DMS79 treated with DMSO at 0.1 percent for 48 hours (cell line): ENCODE measurements at regions not wholly inside any gene's neighbourhood (a gene's known extent, or its start where the extent isn't known, plus 50 kb on each side); places are given as distances from the start of the nearest gene placed in this dataset.
"Not testable (repeated sequence)": the region's sequence is repeated elsewhere in the genome, so short reads cannot be mapped to it uniquely, and the experiment has no call there.

ENCODE experiments used
- DNase-seq: peaks from one replicate; lab custom pipeline; 2025; lab: John Stamatoyannopoulos, UW

- no peak for DNase-seq
Observed at GRCh38 chrX:150213481-150214030, 149.6 kb upstream of the MAMLD1 start.

- DNase-seq, result not testable (repeated sequence)
Observed at GRCh38 chrX:150216000-150216399, 147.1 kb upstream of the MAMLD1 start.

- no peak for DNase-seq
Observed at GRCh38 chrX:150216716-150217115, 146.4 kb upstream of the MAMLD1 start.

GRCh38 chrX:150217609-150218008 lies 145.5 kb upstream of the MAMLD1 start:
- no peak for DNase-seq

- no peak for DNase-seq
Observed at GRCh38 chrX:150219374-150220185, 143.5 kb upstream of the MAMLD1 start.

GRCh38 chrX:150223176-150224015 lies 139.7 kb upstream of the MAMLD1 start:
- no peak for DNase-seq

GRCh38 chrX:150224676-150225075 lies 138.4 kb upstream of the MAMLD1 start:
- DNase-seq, result no peak

GRCh38 chrX:150225266-150225665 lies 137.9 kb upstream of the MAMLD1 start:
- no peak for DNase-seq

- no peak for DNase-seq
Observed at GRCh38 chrX:150225756-150226155, 137.4 kb upstream of the MAMLD1 start.

GRCh38 chrX:150226223-150226965 lies 136.7 kb upstream of the MAMLD1 start:
- no peak for DNase-seq

- no peak for DNase-seq
Observed at GRCh38 chrX:150227321-150227860, 135.7 kb upstream of the MAMLD1 start.

GRCh38 chrX:150227873-150228410 lies 135.2 kb upstream of the MAMLD1 start:
- no peak for DNase-seq

- no peak for DNase-seq
Observed at GRCh38 chrX:150228431-150228830, 134.7 kb upstream of the MAMLD1 start.

GRCh38 chrX:150229030-150229429 lies 134.1 kb upstream of the MAMLD1 start:
- DNase-seq, result no peak

GRCh38 chrX:150229481-150229880 lies 133.6 kb upstream of the MAMLD1 start:
- no peak for DNase-seq

GRCh38 chrX:150230952-150231351 lies 132.2 kb upstream of the MAMLD1 start:
- not testable (repeated sequence) for DNase-seq

GRCh38 chrX:150231368-150231767 lies 131.7 kb upstream of the MAMLD1 start:
- DNase-seq, result not testable (repeated sequence)

GRCh38 chrX:150232222-150232621 lies 130.9 kb upstream of the MAMLD1 start:
- DNase-seq, result not testable (repeated sequence)

- DNase-seq, result no peak
Observed at GRCh38 chrX:150234126-150234525, 129.0 kb upstream of the MAMLD1 start.

GRCh38 chrX:150236327-150236726 lies 126.8 kb upstream of the MAMLD1 start:
- no peak for DNase-seq

- no peak for DNase-seq
Observed at GRCh38 chrX:150238632-150239382, 124.3 kb upstream of the MAMLD1 start.
